Skeletal muscle satellite cell (primary cell): ENCODE measurements at regions not wholly inside any gene's neighbourhood (a gene's known extent, or its start where the extent isn't known, plus 50 kb on each side); places are given as distances from the start of the nearest gene placed in this dataset.
"Not testable (repeated sequence)": the region's sequence is repeated elsewhere in the genome, so short reads cannot be mapped to it uniquely, and the experiment has no call there.

ENCODE experiments used
- H3K27me3 ChIP-seq: 2 replicates; pipeline ENCODE4 v1.7.0; 2013; ENCODE audit warnings: low read length; ENCODE audit not compliant: control insufficient read depth, insufficient read depth
- H3K36me3 ChIP-seq: 2 replicates; pipeline ENCODE4 v1.7.0; 2013; ENCODE audit warnings: mild to moderate bottlenecking, control low read depth, low read length; ENCODE audit not compliant: insufficient read depth
- H3K4me1 ChIP-seq: 2 replicates; pipeline ENCODE4 v1.7.0; 2013; ENCODE audit warnings: low read length; ENCODE audit not compliant: control insufficient read depth, insufficient read depth
- H3K4me2 ChIP-seq: 2 replicates; pipeline ENCODE4 v1.7.0; 2013; ENCODE audit warnings: mild to moderate bottlenecking, low read length
- H3K4me3 ChIP-seq: 2 replicates; pipeline ENCODE4 v1.7.0; 2013; ENCODE audit warnings: low read length
- H3K9ac ChIP-seq: 2 replicates; pipeline ENCODE4 v1.7.0; 2013; ENCODE audit warnings: mild to moderate bottlenecking, low read depth, low read length, moderate library complexity
- H3K9me3 ChIP-seq: replicated peaks from 2 replicates; pipeline ENCODE4 v1.7.0; 2013; ENCODE audit warnings: mild to moderate bottlenecking, control low read depth, low read length

- Histone ChIP-seq H3K4me3 (no peak overlapping the region), H3K9ac (no peak overlapping the region), H3K27me3 (no peaks in the 10 kb centered on the region), H3K36me3 (no peaks in the 10 kb centered on the region), H3K4me2 (no peak overlapping the region), H3K4me1 (no peaks in the 10 kb centered on the region), H3K9me3 (no peaks in the 10 kb centered on the region)
Measured at GRCh38 chr9:73260506-73260905, 108.8 kb downstream of the ANXA1 start.

- H3K9ac ChIP-seq, result no peak overlapping the region
- no peak overlapping the region for H3K4me2 ChIP-seq
- no peak overlapping the region for H3K4me3 ChIP-seq
- no peaks in the 10 kb centered on the region for H3K4me1 ChIP-seq
- no peaks in the 10 kb centered on the region for H3K9me3 ChIP-seq
- H3K36me3 ChIP-seq, result no peaks in the 10 kb centered on the region
- no peaks in the 10 kb centered on the region for H3K27me3 ChIP-seq
Measured at GRCh38 chr9:73264631-73265030, 113.0 kb downstream of the ANXA1 start.

GRCh38 chr9:73265876-73266275, 114.2 kb downstream of the ANXA1 start:
- H3K27me3 ChIP-seq, result no peaks in the 10 kb centered on the region
- no peaks in the 10 kb centered on the region for H3K9me3 ChIP-seq
- no peak overlapping the region for H3K4me3 ChIP-seq
- H3K4me2 ChIP-seq, result no peak overlapping the region
- no peaks in the 10 kb centered on the region for H3K36me3 ChIP-seq
- no peak overlapping the region for H3K9ac ChIP-seq
- peaks cover 2% of the 10 kb centered on the region for H3K4me1 ChIP-seq

DNA sequence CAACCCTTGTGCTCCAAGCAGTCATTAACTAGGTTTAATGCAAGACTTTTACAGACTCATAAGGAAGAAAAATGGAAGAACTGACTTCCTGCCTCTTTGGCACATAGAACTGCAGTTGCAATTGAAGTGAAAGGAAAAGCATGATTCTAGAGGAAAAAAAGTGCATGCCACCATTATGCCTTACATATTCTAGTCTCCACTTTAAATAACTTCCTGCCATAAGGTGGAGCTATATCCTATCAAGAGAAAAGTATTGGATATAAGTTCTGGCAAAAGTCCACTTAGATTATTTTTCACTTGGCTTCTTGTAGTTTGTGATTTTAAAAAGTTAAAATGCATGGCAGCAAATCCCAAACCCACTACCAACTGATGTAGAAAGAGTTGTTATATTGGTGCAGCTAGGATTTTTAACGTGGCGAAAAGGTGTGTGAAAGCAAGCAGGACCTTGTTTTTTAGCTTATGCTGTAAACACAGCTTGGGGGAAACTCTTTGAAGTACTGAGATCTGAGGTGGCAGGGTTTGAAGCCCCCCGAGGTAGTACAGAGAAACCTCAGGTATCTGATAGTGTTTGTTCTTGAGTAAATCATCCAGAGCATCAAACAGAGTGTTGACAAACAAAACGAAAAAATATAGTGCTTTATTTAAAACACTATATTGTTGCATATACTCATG, 117.9 kb downstream of the ANXA1 start:
- no peak overlapping the region for H3K9ac ChIP-seq
- H3K4me3 ChIP-seq, result no peak overlapping the region
- peaks cover 8% of the 10 kb centered on the region for H3K27me3 ChIP-seq
- no peaks in the 10 kb centered on the region for H3K9me3 ChIP-seq
- no peak overlapping the region for H3K4me2 ChIP-seq
- peaks cover 8% of the 10 kb centered on the region for H3K4me1 ChIP-seq
- H3K36me3 ChIP-seq, result no peaks in the 10 kb centered on the region

GRCh38 chr9:73270967-73271721, 119.5 kb downstream of the ANXA1 start:
- no peaks in the 10 kb centered on the region for H3K9me3 ChIP-seq
- peaks cover 8% of the 10 kb centered on the region for H3K4me1 ChIP-seq
- H3K27me3 ChIP-seq, result peaks cover 8% of the 10 kb centered on the region
- H3K4me3 ChIP-seq, result no peak overlapping the region
- no peak overlapping the region for H3K9ac ChIP-seq
- H3K36me3 ChIP-seq, result no peaks in the 10 kb centered on the region
- H3K4me2 ChIP-seq, result peak overlapping the region; percentile 40

GRCh38 chr9:73280113-73280512, 128.4 kb downstream of the ANXA1 start:
- H3K36me3 ChIP-seq, result no peaks in the 10 kb centered on the region
- no peak overlapping the region for H3K9ac ChIP-seq
- H3K4me3 ChIP-seq, result no peak overlapping the region
- H3K9me3 ChIP-seq, result no peaks in the 10 kb centered on the region
- H3K27me3 ChIP-seq, result peaks cover 18% of the 10 kb centered on the region
- H3K4me1 ChIP-seq, result no peaks in the 10 kb centered on the region
- no peak overlapping the region for H3K4me2 ChIP-seq

DNA sequence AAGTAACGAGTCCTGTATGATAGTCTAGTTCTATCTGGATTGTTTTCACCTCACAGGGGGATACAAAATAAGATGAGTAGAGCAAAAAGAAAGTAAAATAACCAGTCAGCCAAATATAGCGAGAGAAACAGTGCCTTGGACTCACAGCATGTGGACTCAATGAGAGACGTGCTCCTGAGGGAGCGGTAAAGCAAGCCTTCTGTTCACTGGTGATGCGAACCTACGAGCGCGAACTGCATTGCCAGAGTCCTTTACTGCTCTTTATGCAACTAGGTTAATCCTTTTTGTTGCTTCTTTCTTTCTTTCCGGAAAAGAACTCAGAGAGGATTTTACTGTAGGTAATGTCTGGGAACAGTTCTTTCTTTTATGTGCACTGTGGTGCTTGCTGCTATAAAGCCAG, 132.7 kb downstream of the ANXA1 start:
- Histone ChIP-seq H3K27me3 (peaks cover 15% of the 10 kb centered on the region), H3K9ac (no peak overlapping the region), H3K4me2 (no peak overlapping the region), H3K36me3 (no peaks in the 10 kb centered on the region), H3K4me3 (no peak overlapping the region), H3K4me1 (no peaks in the 10 kb centered on the region), H3K9me3 (no peaks in the 10 kb centered on the region)

DNA sequence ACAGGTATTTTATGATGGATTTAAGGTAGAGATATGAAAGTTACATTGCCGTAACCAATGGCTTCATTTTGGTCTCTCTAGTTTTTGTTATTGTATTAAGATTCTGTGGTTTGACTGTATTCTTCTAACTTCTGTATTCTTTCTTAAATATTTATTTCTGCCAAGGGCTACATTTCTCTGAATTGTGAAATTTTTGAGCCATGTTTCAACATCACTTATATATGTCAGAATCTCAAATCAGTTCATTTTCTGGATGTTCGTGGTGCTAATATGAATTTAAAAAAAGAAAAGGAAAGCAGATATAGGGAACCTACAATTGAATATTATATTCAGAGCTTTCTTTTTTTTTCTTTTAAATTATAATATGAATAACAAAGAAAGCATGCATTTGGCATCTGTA, 142.7 kb downstream of the ANXA1 start:
- no peaks in the 10 kb centered on the region for H3K4me1 ChIP-seq
- no peak overlapping the region for H3K4me3 ChIP-seq
- no peaks in the 10 kb centered on the region for H3K36me3 ChIP-seq
- H3K4me2 ChIP-seq, result no peak overlapping the region
- no peak overlapping the region for H3K9ac ChIP-seq
- no peaks in the 10 kb centered on the region for H3K9me3 ChIP-seq
- H3K27me3 ChIP-seq, result peaks cover 5% of the 10 kb centered on the region

DNA sequence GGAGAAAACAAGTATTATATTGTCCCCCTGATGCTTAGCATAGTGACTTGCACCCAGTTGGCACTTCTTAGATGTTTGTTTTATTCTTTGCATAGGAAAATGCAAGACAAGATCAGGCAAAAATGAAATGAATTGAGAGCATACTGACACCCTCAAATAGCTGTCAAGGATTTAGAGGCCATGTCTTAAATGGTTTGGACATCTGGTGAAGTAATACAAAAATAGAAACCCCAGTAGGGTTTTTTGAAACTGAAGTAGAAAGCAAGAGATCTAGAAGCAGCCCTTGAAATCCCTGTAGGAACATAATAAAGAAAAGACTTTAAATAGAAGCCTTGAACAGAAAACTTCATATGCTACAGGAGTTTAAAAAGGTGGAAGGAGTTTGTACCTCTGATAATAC, 174.3 kb downstream of the ANXA1 start:
- no peak overlapping the region for H3K4me3 ChIP-seq
- no peak overlapping the region for H3K9ac ChIP-seq
- no peaks in the 10 kb centered on the region for H3K4me1 ChIP-seq
- H3K36me3 ChIP-seq, result no peaks in the 10 kb centered on the region
- no peak overlapping the region for H3K4me2 ChIP-seq
- H3K9me3 ChIP-seq, result no peaks in the 10 kb centered on the region
- peaks cover 9% of the 10 kb centered on the region for H3K27me3 ChIP-seq

- Histone ChIP-seq H3K9ac (no peak overlapping the region), H3K27me3 (peaks cover 9% of the 10 kb centered on the region), H3K4me2 (no peak overlapping the region), H3K9me3 (no peaks in the 10 kb centered on the region), H3K36me3 (no peaks in the 10 kb centered on the region), H3K4me3 (no peak overlapping the region), H3K4me1 (no peaks in the 10 kb centered on the region)
Measured at GRCh38 chr9:73327149-73327548, 175.5 kb downstream of the ANXA1 start.

DNA sequence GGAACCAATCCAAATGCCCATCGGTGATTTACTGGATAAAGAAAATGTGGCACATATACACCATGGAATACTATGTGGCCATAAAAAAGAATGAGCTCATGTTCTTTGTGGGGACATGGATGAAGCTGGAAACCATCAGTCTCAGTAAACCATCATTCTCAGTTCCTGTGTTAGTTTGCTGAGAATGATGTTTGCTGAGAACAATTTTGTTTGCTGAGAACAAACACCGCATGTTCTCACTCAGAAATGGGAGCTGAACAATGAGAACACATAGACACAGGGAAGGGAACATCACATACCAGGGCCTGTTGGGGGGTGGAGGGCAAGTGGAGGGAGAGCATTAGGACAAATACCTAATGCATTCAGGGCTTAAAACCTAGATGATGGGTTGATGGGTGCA, 185.5 kb downstream of the ANXA1 start:
- not testable (repeated sequence) for H3K4me2 ChIP-seq

GRCh38 chr9:73344060-73344459, 192.4 kb downstream of the ANXA1 start:
- H3K27me3 ChIP-seq, result peaks cover 18% of the 10 kb centered on the region
- no peaks in the 10 kb centered on the region for H3K4me1 ChIP-seq
- no peaks in the 10 kb centered on the region for H3K36me3 ChIP-seq
- no peaks in the 10 kb centered on the region for H3K9me3 ChIP-seq
- no peak overlapping the region for H3K9ac ChIP-seq
- H3K4me2 ChIP-seq, result no peak overlapping the region
- no peak overlapping the region for H3K4me3 ChIP-seq

More for the DNA sequence above, 185.5 kb downstream of the ANXA1 start:
- H3K36me3 ChIP-seq, H3K9ac ChIP-seq, H3K4me3 ChIP-seq, H3K27me3 ChIP-seq, H3K9me3 ChIP-seq, H3K4me1 ChIP-seq: not testable (repeated sequence)
